HG03097 (cell line): ENCODE measurements at regions not wholly inside any gene's neighbourhood (a gene's known extent, or its start where the extent isn't known, plus 50 kb on each side); places are given as distances from the start of the nearest gene placed in this dataset.

ENCODE experiments used
- ATAC-seq: cut with Tn5 transposase; IDR thresholded peaks from one replicate; pipeline ENCODE4 v1.9.1; 2021; ENCODE audit not compliant: unreplicated experiment, low FRiP score

GRCh38 chr15:47367726-47368390, 349.4 kb upstream of the SEMA6D start:
- ATAC-seq = no peak

- no peak for ATAC-seq
These were observed 345.4 kb upstream of the SEMA6D start for GRCh38 chr15:47371939-47372338.

- ATAC-seq = no peak
These were observed 343.1 kb upstream of the SEMA6D start for GRCh38 chr15:47374222-47374621.

GRCh38 chr15:47376190-47376589, 341.1 kb upstream of the SEMA6D start:
- no peak for ATAC-seq

- ATAC-seq = no peak
These were observed 339.8 kb upstream of the SEMA6D start for GRCh38 chr15:47377465-47377864.

GRCh38 chr15:47378527-47378926, 338.8 kb upstream of the SEMA6D start:
- no peak for ATAC-seq

GRCh38 chr15:47383102-47383501, 334.2 kb upstream of the SEMA6D start:
- no peak for ATAC-seq

- ATAC-seq = no peak
These were observed 333.5 kb upstream of the SEMA6D start for GRCh38 chr15:47383801-47384200.

- no peak for ATAC-seq
These were observed 333.0 kb upstream of the SEMA6D start for GRCh38 chr15:47384341-47384740.

- no peak for ATAC-seq
These were observed 332.5 kb upstream of the SEMA6D start for GRCh38 chr15:47384776-47385175.

GRCh38 chr15:47386459-47386858, 330.8 kb upstream of the SEMA6D start:
- ATAC-seq = no peak

GRCh38 chr15:47388299-47388698, 329.0 kb upstream of the SEMA6D start:
- ATAC-seq = no peak

GRCh38 chr15:47390208-47390765, 327.0 kb upstream of the SEMA6D start:
- ATAC-seq = no peak

GRCh38 chr15:47394286-47394809, 323.0 kb upstream of the SEMA6D start:
- no peak for ATAC-seq

GRCh38 chr15:47395076-47395475, 322.2 kb upstream of the SEMA6D start:
- no peak for ATAC-seq

- ATAC-seq = no peak
These were observed 319.6 kb upstream of the SEMA6D start for GRCh38 chr15:47397655-47398054.

- ATAC-seq = no peak
These were observed 319.2 kb upstream of the SEMA6D start for GRCh38 chr15:47398132-47398531.

GRCh38 chr15:47398594-47398993, 318.7 kb upstream of the SEMA6D start:
- ATAC-seq = no peak

GRCh38 chr15:47399100-47399499, 318.2 kb upstream of the SEMA6D start:
- ATAC-seq = no peak

- ATAC-seq = no peak
These were observed 316.7 kb upstream of the SEMA6D start for GRCh38 chr15:47400603-47401002.

- ATAC-seq = no peak
These were observed 315.9 kb upstream of the SEMA6D start for GRCh38 chr15:47401427-47401826.

- ATAC-seq = no peak
These were observed 314.5 kb upstream of the SEMA6D start for GRCh38 chr15:47402829-47403228.
